ENCODE measurements at regions not wholly inside any gene's neighbourhood (a gene's known extent, or its start where the extent isn't known, plus 50 kb on each side); places are given as distances from the start of the nearest gene placed in this dataset.

DNA sequence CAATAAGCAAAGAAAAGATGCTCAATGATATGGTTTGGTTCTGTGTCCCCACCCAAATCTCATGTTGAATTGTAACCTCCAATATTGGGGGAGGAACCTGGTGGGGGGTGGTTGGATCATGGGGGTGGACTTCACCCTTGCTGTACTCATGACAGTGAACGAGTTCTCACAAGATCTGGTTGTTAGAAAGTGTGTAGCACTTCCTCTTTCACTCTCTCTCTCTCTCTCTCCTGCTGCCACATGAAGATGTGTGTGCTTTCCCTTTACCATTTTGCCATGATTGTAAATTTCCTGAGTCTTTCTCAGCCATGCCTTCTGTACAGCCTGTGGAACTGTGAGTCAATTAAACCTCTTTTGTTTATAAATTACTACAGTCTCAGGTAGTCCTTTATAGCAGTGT is 248.4 kb downstream of the HHIPL2 start:
- DNase-seq (ENCODE audit: low spot score) (no peak), ATAC-seq (ENCODE audit: low FRiP score) (no peak)
- TF ChIP-seq, protein P1, sequence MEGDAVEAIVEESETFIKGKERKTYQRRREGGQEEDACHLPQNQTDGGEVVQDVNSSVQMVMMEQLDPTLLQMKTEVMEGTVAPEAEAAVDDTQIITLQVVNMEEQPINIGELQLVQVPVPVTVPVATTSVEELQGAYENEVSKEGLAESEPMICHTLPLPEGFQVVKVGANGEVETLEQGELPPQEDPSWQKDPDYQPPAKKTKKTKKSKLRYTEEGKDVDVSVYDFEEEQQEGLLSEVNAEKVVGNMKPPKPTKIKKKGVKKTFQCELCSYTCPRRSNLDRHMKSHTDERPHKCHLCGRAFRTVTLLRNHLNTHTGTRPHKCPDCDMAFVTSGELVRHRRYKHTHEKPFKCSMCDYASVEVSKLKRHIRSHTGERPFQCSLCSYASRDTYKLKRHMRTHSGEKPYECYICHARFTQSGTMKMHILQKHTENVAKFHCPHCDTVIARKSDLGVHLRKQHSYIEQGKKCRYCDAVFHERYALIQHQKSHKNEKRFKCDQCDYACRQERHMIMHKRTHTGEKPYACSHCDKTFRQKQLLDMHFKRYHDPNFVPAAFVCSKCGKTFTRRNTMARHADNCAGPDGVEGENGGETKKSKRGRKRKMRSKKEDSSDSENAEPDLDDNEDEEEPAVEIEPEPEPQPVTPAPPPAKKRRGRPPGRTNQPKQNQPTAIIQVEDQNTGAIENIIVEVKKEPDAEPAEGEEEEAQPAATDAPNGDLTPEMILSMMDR (IDR thresholded peaks at IDR 0.05): no peak

- no peak for ATAC-seq (ENCODE audit: low FRiP score)
- TF ChIP-seq, protein P1 (IDR thresholded peaks at IDR 0.05): no peak
- no peak for DNase-seq (ENCODE audit: low spot score)
These were observed 257.0 kb downstream of the HHIPL2 start for GRCh38 chr1:222290866-222291265.

DNA sequence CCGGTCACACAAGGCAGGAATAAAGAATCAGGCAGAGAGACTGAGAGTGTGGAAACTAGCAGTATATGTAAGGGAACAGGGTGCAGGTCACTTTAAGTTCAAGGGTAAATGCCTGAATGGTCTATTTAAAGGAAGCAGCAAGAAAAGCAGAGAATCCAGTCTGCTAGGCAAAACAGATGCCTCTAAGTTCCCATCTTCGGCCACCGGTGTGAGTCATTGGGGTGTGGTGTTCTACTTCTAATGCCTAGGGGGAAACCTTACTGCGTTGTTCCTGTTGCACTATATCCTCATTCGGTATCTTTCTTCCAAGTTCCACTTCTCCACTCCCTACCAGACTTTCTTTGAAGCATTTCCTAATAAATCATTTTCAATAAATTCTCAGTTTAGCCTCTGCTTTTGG is 259.9 kb downstream of the HHIPL2 start:
- no peak for ATAC-seq (ENCODE audit: low FRiP score)
- DNase-seq (ENCODE audit: low spot score): no peak
- TF ChIP-seq, protein P1 (IDR thresholded peaks at IDR 0.05): no peak

DNA sequence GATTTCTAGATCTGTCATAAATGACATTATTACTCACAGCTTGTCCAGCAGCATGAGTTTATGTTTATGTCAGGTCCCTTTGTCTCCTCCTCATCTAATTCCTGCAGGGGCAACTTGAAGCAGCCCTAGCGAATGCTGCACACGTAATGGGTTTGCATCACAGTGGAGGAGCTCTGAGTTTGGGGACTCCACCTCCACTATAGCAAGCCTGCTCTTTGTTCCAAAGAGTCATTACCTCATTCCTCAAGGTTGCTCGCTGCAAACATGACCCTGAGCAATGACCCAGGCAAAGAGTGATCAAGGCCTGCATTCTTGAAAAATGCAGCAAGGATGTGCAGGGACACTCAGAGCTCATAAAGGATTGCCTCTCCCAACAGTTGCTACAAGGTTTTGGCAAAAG is 261.9 kb downstream of the HHIPL2 start:
- no peak for ATAC-seq (ENCODE audit: low FRiP score)
- DNase-seq (ENCODE audit: low spot score): no peak
- TF ChIP-seq, protein P1 (IDR thresholded peaks at IDR 0.05): no peak

DNA sequence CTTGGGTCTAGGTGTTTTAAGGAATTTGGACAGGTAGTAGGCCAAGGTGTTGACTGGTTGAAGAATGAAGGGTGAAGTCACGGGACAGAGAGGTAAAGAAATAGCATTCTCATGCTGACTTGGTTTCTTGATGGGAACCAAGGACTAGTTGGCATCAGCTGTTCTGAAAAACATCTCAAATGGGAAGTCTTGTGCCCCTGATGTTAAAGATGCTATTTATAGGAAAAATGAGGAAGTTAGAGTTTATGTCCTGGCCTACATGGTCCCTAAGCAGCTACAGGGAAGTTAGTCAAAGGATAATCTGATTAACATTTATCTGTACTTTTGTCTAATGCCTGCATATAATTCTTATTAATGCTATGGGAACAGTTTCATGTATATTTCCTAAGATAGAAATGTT is 262.4 kb downstream of the HHIPL2 start:
- TF ChIP-seq, protein P1 (IDR thresholded peaks at IDR 0.05): no peak
- DNase-seq (ENCODE audit: low spot score) (no peak), ATAC-seq (ENCODE audit: low FRiP score) (no peak)

- TF ChIP-seq, protein P1 (IDR thresholded peaks at IDR 0.05): no peak
- no peak for DNase-seq (ENCODE audit: low spot score)
- no peak for ATAC-seq (ENCODE audit: low FRiP score)
These were observed 263.4 kb downstream of the HHIPL2 start for GRCh38 chr1:222284466-222284865.

DNA sequence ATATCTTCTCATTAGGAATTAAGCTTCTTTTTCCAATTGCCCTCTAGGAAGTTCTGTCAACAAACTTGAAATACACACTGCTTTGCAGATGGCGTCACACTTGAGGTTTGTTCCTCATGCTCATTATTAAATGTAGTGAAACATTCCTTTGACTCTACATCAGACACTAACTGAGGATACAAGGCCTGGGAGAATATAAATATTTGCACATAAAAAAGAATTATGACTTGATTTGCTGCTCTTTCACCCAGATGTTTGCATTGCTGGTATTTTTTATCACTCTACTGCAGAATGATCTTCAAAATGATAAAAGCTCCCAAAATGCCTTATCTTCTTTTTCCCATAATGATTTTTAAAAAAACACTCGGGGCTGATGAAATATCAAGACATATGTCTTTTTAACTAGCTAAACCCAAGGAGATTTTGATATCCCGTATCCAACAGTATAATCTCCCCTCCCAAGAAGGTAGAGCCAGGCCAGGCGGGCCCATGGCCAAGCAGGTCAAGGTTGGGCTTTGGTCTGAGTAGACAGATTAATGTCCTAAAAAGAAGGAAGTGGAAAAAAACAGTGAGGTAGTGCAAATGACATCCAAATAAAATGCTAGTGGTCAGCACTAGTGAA is 264.6 kb downstream of the HHIPL2 start:
- TF ChIP-seq, protein P1 (IDR thresholded peaks at IDR 0.05): no peak
- ATAC-seq (ENCODE audit: low FRiP score) (no peak), DNase-seq (ENCODE audit: low spot score) (no peak)

All from omental fat pad (tissue), 3 donors.